Kidney epithelial cell (primary cell): ENCODE measurements at regions not wholly inside any gene's neighbourhood (a gene's known extent, or its start where the extent isn't known, plus 50 kb on each side); places are given as distances from the start of the nearest gene placed in this dataset.

ENCODE experiments used
- DNase-seq: peaks from one replicate; pipeline ENCODE4 v3.0.0-alpha.2; 2010; ENCODE audit warnings: low read depth
- H3K27me3 ChIP-seq: 2 replicates; pipeline ENCODE4 v1.6.0; 2011; ENCODE audit warnings: low read length; ENCODE audit not compliant: control insufficient read depth, insufficient read depth
- H3K36me3 ChIP-seq: 2 replicates; pipeline ENCODE4 v1.5.1; 2011; ENCODE audit warnings: low read length; ENCODE audit not compliant: control insufficient read depth, insufficient read depth
- H3K4me3 ChIP-seq: 2 replicates; pipeline ENCODE4 v1.5.1; 2011; ENCODE audit warnings: low read depth, mild to moderate bottlenecking, control low read depth, low read length
- CTCF ChIP-seq: IDR thresholded peaks from 2 replicates; pipeline ENCODE4 v1.5.1; 2011; ENCODE audit warnings: mild to moderate bottlenecking, moderate library complexity, low read length, control low read depth, inconsistent platforms; ENCODE audit not compliant: insufficient read depth, poor library complexity, severe bottlenecking

GRCh38 chr14:25677111-25677510 is 627.2 kb upstream of the STXBP6 start:
- H3K36me3 ChIP-seq, result no peaks in the 10 kb centered on the region
- H3K27me3 ChIP-seq, result no peaks in the 10 kb centered on the region
- no peak for TF ChIP-seq CTCF
- H3K4me3 ChIP-seq, result no peak overlapping the region
- no peak for DNase-seq

DNA sequence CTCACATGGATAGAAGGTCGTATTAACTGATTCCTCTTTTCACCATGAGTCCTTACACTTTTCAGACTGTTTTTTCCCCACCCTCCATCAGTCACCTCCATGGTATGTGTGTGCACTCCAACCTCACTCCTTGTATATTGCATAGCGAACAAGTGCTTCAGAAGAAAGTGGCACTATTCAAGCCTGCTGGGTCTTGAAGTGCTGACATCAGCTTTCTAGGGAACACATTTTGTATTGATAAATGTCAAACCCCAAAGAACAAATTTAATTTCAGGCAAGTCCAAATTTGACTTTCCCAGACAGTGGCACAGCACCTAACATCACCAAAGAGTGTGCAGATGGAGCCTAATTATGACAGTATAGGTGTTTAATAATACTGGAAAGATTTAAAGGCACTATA is 617.4 kb upstream of the STXBP6 start:
- Histone ChIP-seq H3K27me3 (no peaks in the 10 kb centered on the region), H3K36me3 (no peaks in the 10 kb centered on the region), H3K4me3 (no peak overlapping the region)
- TF ChIP-seq CTCF, result no peak
- DNase-seq, result no peak

- no peak overlapping the region for H3K4me3 ChIP-seq
- H3K36me3 ChIP-seq, result no peaks in the 10 kb centered on the region
- TF ChIP-seq CTCF, result no peak
- DNase-seq, result no peak
- H3K27me3 ChIP-seq, result no peaks in the 10 kb centered on the region
These were observed 616.9 kb upstream of the STXBP6 start for GRCh38 chr14:25666877-25667276.

DNA sequence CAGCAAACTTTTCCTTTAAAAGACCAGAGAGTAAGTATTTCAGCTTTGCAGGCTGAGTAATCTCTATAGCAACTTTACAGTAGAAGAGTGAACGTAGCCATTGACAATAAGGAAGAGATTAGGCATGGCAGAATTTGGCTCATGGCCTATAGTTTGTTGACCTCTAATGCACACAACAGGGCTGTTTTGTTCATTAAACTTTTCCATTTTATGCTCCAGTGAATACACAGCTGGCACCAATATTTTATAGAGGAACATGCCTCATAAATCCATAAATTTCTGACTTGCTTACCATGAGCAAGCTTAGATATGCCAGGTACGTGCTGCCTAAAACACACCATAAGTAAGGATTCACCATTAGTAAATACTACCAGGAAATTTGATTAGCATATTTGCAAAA is 609.0 kb upstream of the STXBP6 start:
- H3K27me3 ChIP-seq, result no peaks in the 10 kb centered on the region
- no peak for TF ChIP-seq CTCF
- no peak for DNase-seq
- no peaks in the 10 kb centered on the region for H3K36me3 ChIP-seq
- no peak overlapping the region for H3K4me3 ChIP-seq

GRCh38 chr14:25630447-25630846 is 580.5 kb upstream of the STXBP6 start:
- no peak for TF ChIP-seq CTCF
- no peak for DNase-seq
- no peak overlapping the region for H3K4me3 ChIP-seq
- H3K36me3 ChIP-seq, result no peaks in the 10 kb centered on the region
- no peaks in the 10 kb centered on the region for H3K27me3 ChIP-seq

DNA sequence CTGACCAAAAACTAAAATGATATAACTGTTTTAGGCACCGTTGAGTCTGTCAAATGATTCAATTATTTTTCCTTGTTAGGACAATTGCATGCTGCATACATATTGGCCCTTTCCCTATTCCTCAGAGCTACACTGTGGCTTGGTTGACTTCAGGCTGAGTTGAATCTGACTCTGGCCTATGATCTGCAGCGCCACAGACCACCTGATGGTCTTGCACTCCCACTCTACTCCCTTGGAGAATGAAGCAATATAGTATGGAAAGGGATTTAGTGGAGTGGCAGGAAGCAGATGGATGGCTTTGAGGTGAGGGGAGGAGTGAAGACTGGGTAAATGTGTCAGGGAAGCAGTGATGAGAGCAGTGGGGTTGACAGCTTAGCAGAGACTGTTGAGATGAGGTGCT is 579.0 kb upstream of the STXBP6 start:
- H3K27me3 ChIP-seq, result no peaks in the 10 kb centered on the region
- no peaks in the 10 kb centered on the region for H3K36me3 ChIP-seq
- DNase-seq, result no peak
- TF ChIP-seq CTCF, result no peak
- H3K4me3 ChIP-seq, result no peak overlapping the region
